Heart left ventricle (tissue), 13 donors: ENCODE measurements at regions not wholly inside any gene's neighbourhood (a gene's known extent, or its start where the extent isn't known, plus 50 kb on each side); places are given as distances from the start of the nearest gene placed in this dataset.

Source experiments
- POLR2A ChIP-seq, 2 donors: fragments of 450-650 bp; IDR thresholded peaks; one replicate each; pipeline ENCODE4 v1.6.1; 2017; ENCODE audit warnings: antibody characterized with exemption in 2 of 2, mild to moderate bottlenecking in 2 of 2, moderate library complexity in 2 of 2
- TF ChIP-seq, protein P1 (sequence below), 12 donors: fragments of 200-600 bp; sonication (generic) in 4 of 12; IDR thresholded peaks; one replicate each; pipeline versions ENCODE4 v1.5.0 to v1.8.0; 2018 to 2022; ENCODE audit warnings: antibody characterized with exemption in 12 of 12, mild to moderate bottlenecking in 5 of 12
- donor health status: ischemic (EF 13 %, LVEDD 7.1; RV severe dilation, severe dysfunction).
- donor health status: DM: no; HTN: yes; CAD: no.
- donor health status: DM: no; HTN: no; CAD: no.
- donor health status: ischemic (EF 25% LVEDD 6.9; RV normal size, moderate dysfunction).
- donor health status: ischemic (EF 25% LVEDD 5.7; RV mildly dilated, moderate dysfunction).
- donor health status: ischemic (EF 35%, LVEDD 5.7; RV mildly dilated, moderate dysfunction).
- donor health status: nonischemic (EF 11% LVEDD 7.7; RV severe dilation, severe dysfunction).
- donor health status: DM: yes; HTN: yes; CAD: no.
- donor health status: PGD.
- donor health status: ischemic (EF 29% LVEDD 5.4; RV normal size, mild dysfunction).
- donor health status: nonischemic (EF 23%, LVEDD 6.1; RV moderate dilation, normal function).

DNA sequence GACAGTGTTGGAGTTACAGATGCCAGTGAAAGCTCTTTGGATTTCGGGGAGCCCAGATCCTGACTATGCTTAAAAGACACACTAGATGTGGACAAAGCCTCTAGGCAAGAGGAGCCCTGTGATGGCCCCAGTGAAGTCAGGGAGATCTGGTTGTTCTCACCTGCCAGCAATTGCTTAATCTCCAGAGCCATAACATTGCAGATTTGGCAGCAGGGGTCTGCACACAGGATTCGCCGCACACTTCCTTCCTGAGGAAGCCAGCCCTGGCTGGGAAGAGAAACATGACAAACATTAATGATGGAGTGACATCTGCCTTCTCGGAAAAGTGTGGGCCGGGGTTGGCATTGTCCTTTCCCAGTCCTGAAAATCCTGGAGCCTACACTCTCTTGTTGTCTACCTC lies 65.2 kb upstream of the PHF24 start:
- TF ChIP-seq, protein P1, sequence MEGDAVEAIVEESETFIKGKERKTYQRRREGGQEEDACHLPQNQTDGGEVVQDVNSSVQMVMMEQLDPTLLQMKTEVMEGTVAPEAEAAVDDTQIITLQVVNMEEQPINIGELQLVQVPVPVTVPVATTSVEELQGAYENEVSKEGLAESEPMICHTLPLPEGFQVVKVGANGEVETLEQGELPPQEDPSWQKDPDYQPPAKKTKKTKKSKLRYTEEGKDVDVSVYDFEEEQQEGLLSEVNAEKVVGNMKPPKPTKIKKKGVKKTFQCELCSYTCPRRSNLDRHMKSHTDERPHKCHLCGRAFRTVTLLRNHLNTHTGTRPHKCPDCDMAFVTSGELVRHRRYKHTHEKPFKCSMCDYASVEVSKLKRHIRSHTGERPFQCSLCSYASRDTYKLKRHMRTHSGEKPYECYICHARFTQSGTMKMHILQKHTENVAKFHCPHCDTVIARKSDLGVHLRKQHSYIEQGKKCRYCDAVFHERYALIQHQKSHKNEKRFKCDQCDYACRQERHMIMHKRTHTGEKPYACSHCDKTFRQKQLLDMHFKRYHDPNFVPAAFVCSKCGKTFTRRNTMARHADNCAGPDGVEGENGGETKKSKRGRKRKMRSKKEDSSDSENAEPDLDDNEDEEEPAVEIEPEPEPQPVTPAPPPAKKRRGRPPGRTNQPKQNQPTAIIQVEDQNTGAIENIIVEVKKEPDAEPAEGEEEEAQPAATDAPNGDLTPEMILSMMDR (IDR thresholded peaks at IDR 0.05), result no peak
- no peak for TF ChIP-seq POLR2A (IDR thresholded peaks at IDR 0.05)
